Right lobe of liver (tissue), 6 donors: ENCODE measurements at regions not wholly inside any gene's neighbourhood (a gene's known extent, or its start where the extent isn't known, plus 50 kb on each side); places are given as distances from the start of the nearest gene placed in this dataset.

ENCODE experiments used
- ATAC-seq, 4 donors: fragments of 200-7000 bp; cut with Tn5 transposase; one replicate each; pipeline ENCODE4 v1.9.1; 2020; ENCODE audit warnings: mild to moderate bottlenecking in 4 of 4, moderate library complexity in 4 of 4
- DNase-seq, 3 donors: peaks; one replicate each; pipeline ENCODE4 v3.0.0-alpha.2; 2020
- H3K27ac ChIP-seq, 3 donors: fragments of 200-600 bp; one replicate each; pipeline ENCODE4 v1.8.0; 2022
- H3K27me3 ChIP-seq, 2 donors: fragments of 200-600 bp; one replicate each; pipeline ENCODE4 v1.8.0; 2022
- H3K36me3 ChIP-seq, 4 donors: fragments of 200-600 bp; sonication (generic) in 1 of 4; one replicate each; pipeline versions ENCODE4 v1.5.1 to v1.8.0; 2017 to 2022; ENCODE audit warnings: control low read depth in 1 of 4
- H3K4me1 ChIP-seq, 4 donors: fragments of 200-600 bp; sonication (generic) in 1 of 4; one replicate each; pipeline versions ENCODE4 v1.5.1 to v1.8.0; 2017 to 2022; ENCODE audit warnings: control low read depth in 1 of 4
- H3K4me3 ChIP-seq, 3 donors: fragments of 200-600 bp; one replicate each; pipeline ENCODE4 v1.8.0; 2022
- H3K9me3 ChIP-seq, 4 donors: fragments of 200-600 bp; sonication (generic) in 1 of 4; one replicate each; pipeline versions ENCODE4 v1.5.1 to v1.8.0; 2017 to 2022; ENCODE audit warnings: control low read depth in 1 of 4
- POLR2A ChIP-seq: fragments of 450-650 bp; IDR thresholded peaks from one replicate; pipeline ENCODE4 v1.6.1; 2017; ENCODE audit warnings: antibody characterized with exemption, mild to moderate bottlenecking
- WGBS: methylation state at CpG from one replicate; pipeline ENCODE4 v1.1.6; 2018; ENCODE audit warnings: low coverage, low lambda C conversion rate; ENCODE audit not compliant: insufficient coverage; ENCODE audit errors: missing lambda C conversion rate; 5-methylcytosine and 5-hydroxymethylcytosine counted together
- intact Hi-C, 2 donors: fragments of 100-400 bp; cut with DNase I; formaldehyde crosslinking; loops; one replicate each; pipeline versions ENCODE4 v1.11.2 to v1.14.1; 2022
- TF ChIP-seq, protein P1 (sequence below), 4 donors: fragments of 200-600 bp in 3 of 4; fragments of 450-650 bp in 1 of 4; IDR thresholded peaks; one replicate each; pipeline versions ENCODE4 v1.5.1 to v1.8.0; 2016 to 2022; ENCODE audit warnings: antibody characterized with exemption in 4 of 4, mild to moderate bottlenecking in 2 of 4
- donor health status: DM: no; HTN: yes; CAD: no.
- donor health status: DM: no; HTN: no; CAD: no.
- donor health status: DM: no; HTN: no; CAD: no.
- donor health status: DM: no; HTN: yes; CAD: no.
- donor health status: DM: no; HTN: yes; CAD: no.

DNA sequence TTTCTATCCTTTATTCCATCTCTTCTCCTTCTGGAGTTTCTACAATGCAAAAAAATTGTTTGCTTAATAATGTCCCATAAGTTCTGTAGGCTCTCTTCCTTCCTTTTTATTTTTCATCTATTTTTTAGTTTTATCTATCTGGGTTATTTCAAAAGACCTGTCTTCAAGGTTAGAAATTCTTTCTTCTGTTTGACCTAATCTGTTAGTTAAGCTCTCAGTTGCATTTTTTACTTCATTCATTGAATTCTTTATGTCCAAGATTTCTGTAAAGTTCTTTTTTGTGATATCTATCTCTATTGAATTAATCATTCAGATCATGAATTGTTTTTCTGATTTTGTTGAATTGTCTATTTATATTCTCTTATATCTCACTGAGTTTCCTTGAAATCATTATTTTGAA, 145.9 kb upstream of the TLE4 start:
- no peaks in the 10 kb centered on the region for H3K9me3 ChIP-seq
- intact Hi-C loops: no loop called here
- no peaks in the 10 kb centered on the region for H3K27me3 ChIP-seq
- H3K4me3 ChIP-seq: no peak overlapping the region
- H3K4me1 ChIP-seq: no peaks in the 10 kb centered on the region
- no peak for TF ChIP-seq POLR2A
- TF ChIP-seq, protein P1, sequence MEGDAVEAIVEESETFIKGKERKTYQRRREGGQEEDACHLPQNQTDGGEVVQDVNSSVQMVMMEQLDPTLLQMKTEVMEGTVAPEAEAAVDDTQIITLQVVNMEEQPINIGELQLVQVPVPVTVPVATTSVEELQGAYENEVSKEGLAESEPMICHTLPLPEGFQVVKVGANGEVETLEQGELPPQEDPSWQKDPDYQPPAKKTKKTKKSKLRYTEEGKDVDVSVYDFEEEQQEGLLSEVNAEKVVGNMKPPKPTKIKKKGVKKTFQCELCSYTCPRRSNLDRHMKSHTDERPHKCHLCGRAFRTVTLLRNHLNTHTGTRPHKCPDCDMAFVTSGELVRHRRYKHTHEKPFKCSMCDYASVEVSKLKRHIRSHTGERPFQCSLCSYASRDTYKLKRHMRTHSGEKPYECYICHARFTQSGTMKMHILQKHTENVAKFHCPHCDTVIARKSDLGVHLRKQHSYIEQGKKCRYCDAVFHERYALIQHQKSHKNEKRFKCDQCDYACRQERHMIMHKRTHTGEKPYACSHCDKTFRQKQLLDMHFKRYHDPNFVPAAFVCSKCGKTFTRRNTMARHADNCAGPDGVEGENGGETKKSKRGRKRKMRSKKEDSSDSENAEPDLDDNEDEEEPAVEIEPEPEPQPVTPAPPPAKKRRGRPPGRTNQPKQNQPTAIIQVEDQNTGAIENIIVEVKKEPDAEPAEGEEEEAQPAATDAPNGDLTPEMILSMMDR (IDR thresholded peaks at IDR 0.05): no peak
- ATAC-seq (no peak), DNase-seq (no peak)
- no peak overlapping the region for H3K27ac ChIP-seq
- no peaks in the 10 kb centered on the region for H3K36me3 ChIP-seq

DNA sequence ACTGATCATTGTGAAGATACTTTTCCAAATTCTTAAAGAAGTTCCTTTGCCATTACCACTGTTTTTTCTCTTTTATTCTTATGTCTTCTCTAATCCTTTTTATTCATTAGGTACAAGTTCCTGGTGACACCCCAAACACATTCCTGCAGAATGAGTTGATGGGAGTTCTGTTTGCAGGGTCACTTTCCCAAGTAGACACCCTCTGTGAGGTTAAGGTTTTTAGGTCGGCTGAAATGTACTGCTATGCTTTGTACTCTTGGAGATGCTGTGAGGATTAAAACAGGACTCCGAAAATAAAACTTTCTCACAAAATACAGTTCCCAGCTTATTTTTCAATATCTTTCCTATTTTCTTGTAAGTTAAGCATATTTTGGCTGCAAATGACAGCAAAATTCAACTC, 143.3 kb upstream of the TLE4 start:
- intact Hi-C loops: no loop called here
- H3K4me1 ChIP-seq: no peaks in the 10 kb centered on the region
- H3K36me3 ChIP-seq: no peaks in the 10 kb centered on the region
- TF ChIP-seq, protein P1 (IDR thresholded peaks at IDR 0.05): no peak
- TF ChIP-seq POLR2A: no peak
- H3K27me3 ChIP-seq: no peaks in the 10 kb centered on the region
- H3K27ac ChIP-seq: no peak overlapping the region
- no peaks in the 10 kb centered on the region for H3K9me3 ChIP-seq
- no peak overlapping the region for H3K4me3 ChIP-seq
- DNase-seq: no peak
- 64% methylated on average over 2 of the region's 2 CpGs for WGBS
- no peak for ATAC-seq

DNA sequence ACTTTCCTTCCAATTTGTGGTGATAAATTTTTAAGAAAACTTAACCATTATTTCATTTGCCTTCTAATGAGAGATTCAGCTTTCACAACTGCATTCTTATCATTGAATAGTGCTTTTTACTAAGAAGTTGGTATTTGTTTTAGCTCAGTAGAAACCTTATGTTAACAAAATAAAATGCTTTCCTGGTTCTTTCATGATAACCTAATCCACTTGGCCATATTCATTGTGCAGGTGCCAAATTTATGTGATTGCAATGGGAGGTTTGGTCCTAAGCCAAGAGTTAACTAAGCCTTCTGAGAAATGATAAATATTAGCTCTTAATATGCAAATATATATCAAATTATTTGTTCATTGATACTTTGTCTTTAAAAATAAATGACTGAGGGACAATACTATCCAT, 141.1 kb upstream of the TLE4 start:
- H3K36me3 ChIP-seq: no peaks in the 10 kb centered on the region
- no peak for TF ChIP-seq POLR2A
- no peaks in the 10 kb centered on the region for H3K9me3 ChIP-seq
- intact Hi-C loops: no loop called here
- H3K4me1 ChIP-seq: no peaks in the 10 kb centered on the region
- no peaks in the 10 kb centered on the region for H3K27me3 ChIP-seq
- no peak overlapping the region for H3K4me3 ChIP-seq
- no peak for DNase-seq
- no peak for ATAC-seq
- H3K27ac ChIP-seq: no peak overlapping the region

DNA sequence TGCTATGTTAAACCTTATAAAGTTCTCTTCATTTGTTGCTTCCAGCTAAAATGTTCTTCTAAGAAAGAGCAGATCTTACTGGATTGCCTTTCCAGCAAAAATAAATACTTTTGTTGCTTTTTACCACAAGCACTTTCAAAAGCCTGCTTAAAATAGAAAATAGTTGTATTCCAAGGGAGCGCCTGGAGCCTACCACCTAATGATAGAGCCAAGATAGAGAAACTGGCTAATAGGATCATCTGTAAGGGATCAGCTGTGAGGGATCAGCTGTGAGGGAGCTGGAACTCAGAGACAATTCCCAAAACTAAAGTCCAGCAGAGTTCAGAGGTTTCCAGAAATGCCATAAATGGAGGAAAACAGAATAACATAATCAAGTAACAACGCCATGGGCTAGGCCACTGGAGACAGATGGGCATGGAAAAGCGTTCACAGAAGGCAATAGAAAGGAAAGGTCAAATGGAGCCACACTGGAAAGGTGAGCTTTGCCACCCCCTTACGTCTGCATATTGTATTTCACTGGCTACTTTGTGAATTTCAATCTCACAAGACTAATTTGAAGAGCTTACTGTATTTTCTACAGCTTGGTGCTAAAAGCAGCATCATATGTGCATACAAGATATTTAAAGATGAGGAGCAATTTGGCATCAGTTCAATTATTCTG, 140.6 kb upstream of the TLE4 start:
- intact Hi-C loops: no loop called here

DNA sequence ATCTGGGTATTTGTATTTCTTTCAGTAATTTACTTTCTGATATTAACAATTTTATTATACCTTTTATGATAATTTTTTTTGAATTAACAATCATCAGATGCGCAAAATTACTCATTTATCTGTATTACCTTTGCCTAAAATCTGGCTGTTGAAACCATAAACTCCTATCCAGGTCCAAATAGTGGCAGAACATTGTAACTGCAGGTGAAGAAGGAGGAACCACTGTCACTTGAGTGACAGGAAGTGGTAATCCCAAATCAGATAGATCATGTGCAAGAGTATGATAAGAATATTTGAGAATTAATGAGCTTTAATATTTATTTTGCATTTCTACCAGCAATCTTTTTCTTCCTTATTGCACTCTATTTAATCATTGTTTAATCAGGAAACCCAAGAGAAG, 139.3 kb upstream of the TLE4 start:
- H3K36me3 ChIP-seq: no peaks in the 10 kb centered on the region
- ATAC-seq (no peak), DNase-seq (no peak)
- 61% methylated on average over 1 of the region's 1 CpG for WGBS
- no peaks in the 10 kb centered on the region for H3K27me3 ChIP-seq
- H3K27ac ChIP-seq: no peak overlapping the region
- H3K9me3 ChIP-seq: no peaks in the 10 kb centered on the region
- TF ChIP-seq, protein P1 (IDR thresholded peaks at IDR 0.05): no peak
- TF ChIP-seq POLR2A: no peak
- H3K4me3 ChIP-seq: no peak overlapping the region
- H3K4me1 ChIP-seq: no peaks in the 10 kb centered on the region
- intact Hi-C loops: no loop called here

More for the DNA sequence above, 140.6 kb upstream of the TLE4 start:
- Histone ChIP-seq H3K4me1 (no peaks in the 10 kb centered on the region), H3K4me3 (no peak overlapping the region), H3K36me3 (no peaks in the 10 kb centered on the region), H3K27ac (no peak overlapping the region), H3K27me3 (no peaks in the 10 kb centered on the region), H3K9me3 (no peaks in the 10 kb centered on the region)
- no peak for ATAC-seq
- TF ChIP-seq, protein P1 (IDR thresholded peaks at IDR 0.05): no peak
- TF ChIP-seq POLR2A: no peak
- WGBS: 65% methylated on average over 4 of the region's 4 CpGs
- DNase-seq: no peak
